Effector memory CD8-positive, alpha-beta T cell (primary cell): ENCODE measurements at regions not wholly inside any gene's neighbourhood (a gene's known extent, or its start where the extent isn't known, plus 50 kb on each side); places are given as distances from the start of the nearest gene placed in this dataset.
"Not testable (repeated sequence)": the region's sequence is repeated elsewhere in the genome, so short reads cannot be mapped to it uniquely, and the experiment has no call there.

Source experiments
- ATAC-seq: fragments of 150-1000 bp; cut with Tn5 transposase; replicated peaks from 2 replicates; pipeline ENCODE4 v1.10.0; 2021; ENCODE audit warnings: mild to moderate bottlenecking, moderate library complexity
- DNase-seq, 3 experiments: peaks; one replicate each; pipeline ENCODE4 v3.0.0; 2021
- H3K27ac Mint-ChIP-seq, 2 donors: one replicate each; pipeline ENCODE4 v1.8.0; 2022; ENCODE audit warnings: mild to moderate bottlenecking in 2 of 2, mixed read lengths in 2 of 2, moderate library complexity in 2 of 2
- H3K27me3 Mint-ChIP-seq, 2 donors: one replicate each; pipeline ENCODE4 v1.8.0; 2022; ENCODE audit warnings: mixed read lengths in 2 of 2
- H3K36me3 Mint-ChIP-seq: one replicate; pipeline ENCODE4 v1.8.0; 2022; ENCODE audit warnings: mild to moderate bottlenecking, moderate library complexity, mixed read lengths; ENCODE audit not compliant: insufficient read depth
- H3K4me1 Mint-ChIP-seq, 2 donors: one replicate each; pipeline ENCODE4 v1.8.0; 2022; ENCODE audit warnings: low read depth in 2 of 2, mixed read lengths in 2 of 2
- H3K4me3 Mint-ChIP-seq, 2 donors: one replicate each; pipeline ENCODE4 v1.8.0; 2022; ENCODE audit warnings: mild to moderate bottlenecking in 2 of 2, mixed read lengths in 2 of 2, moderate library complexity in 2 of 2
- H3K9me3 Mint-ChIP-seq, 2 donors: one replicate each; pipeline ENCODE4 v1.8.0; 2022; ENCODE audit warnings: mixed read lengths in 2 of 2

DNA sequence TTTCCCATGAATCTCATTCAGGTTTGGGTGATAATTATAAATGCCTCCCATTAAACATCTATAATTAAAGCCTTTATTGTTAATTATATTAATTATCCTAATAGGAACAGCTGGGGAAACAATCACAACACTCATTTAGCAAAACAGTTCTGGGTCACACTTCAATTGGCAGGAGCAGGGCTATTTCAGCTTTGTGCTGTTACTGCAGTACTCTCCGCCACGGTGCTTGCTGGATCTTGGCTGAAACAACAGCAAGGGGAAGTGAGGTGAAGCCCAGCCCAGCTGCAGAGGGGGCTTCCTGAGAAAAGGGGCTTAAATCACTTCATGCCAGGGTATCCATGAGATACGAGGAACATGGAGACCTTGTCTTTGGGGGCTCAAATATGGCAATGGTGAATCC lies 79.5 kb upstream of the SOX11 start:
- Mint-ChIP-seq H3K27ac (no peak overlapping the region), H3K27me3 (no peaks in the 10 kb centered on the region), H3K4me3 (no peak overlapping the region), H3K4me1 (no peaks in the 10 kb centered on the region), H3K9me3 (peaks cover 15 to 23% of the 10 kb centered on the region in 2 donors), H3K36me3 (no peaks in the 10 kb centered on the region)
- no peak for ATAC-seq
- DNase-seq: no peak

DNA sequence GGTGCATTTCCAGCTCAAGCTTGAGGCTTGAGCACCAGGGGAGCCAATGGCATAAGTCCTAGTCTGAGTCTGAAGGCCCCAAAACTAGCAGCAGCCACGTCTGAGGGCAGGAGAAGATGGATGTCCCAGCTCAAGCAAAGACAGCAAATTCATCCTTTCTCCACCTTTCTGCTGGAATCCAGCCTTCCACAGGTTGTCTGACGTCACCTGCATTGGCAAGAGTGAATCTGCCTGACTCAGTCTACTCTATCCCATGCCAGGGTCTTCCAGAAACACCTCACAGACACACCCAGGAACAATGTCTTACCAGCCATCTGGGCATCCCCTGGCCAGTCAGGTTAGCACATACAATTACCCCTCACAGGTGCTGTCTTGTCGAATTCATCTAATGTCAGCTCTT lies 76.2 kb upstream of the SOX11 start:
- no peaks in the 10 kb centered on the region for H3K4me1 Mint-ChIP-seq
- H3K36me3 Mint-ChIP-seq: no peaks in the 10 kb centered on the region
- H3K27me3 Mint-ChIP-seq: no peaks in the 10 kb centered on the region
- ATAC-seq (no peak), DNase-seq (no peak)
- peaks cover 11 to 21% of the 10 kb centered on the region in 2 donors for H3K9me3 Mint-ChIP-seq
- H3K27ac Mint-ChIP-seq: no peak overlapping the region
- no peak overlapping the region for H3K4me3 Mint-ChIP-seq

DNA sequence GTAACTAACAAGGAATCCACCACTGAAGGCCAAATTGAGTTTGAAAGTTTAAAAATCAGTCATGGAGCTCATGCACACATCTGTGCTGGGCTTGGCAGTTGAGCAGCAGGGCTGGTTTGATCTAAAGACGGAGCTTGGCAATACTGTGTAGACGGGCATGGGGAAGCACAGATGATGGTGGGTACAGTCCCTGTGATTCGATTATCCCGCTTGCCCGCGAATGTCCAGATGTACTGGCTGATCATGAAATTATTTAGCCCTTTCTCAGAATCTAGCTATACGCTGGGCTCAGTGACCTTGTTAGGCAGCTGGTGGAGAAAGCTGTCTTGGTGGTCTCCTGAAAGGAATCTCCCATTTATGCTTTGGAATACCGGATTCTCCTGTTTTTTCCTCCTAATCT lies 74.8 kb upstream of the SOX11 start:
- H3K27ac Mint-ChIP-seq: no peak overlapping the region
- no peaks in the 10 kb centered on the region for H3K4me1 Mint-ChIP-seq
- no peak for DNase-seq
- ATAC-seq: no peak
- H3K9me3 Mint-ChIP-seq: peaks cover 4 to 11% of the 10 kb centered on the region in 2 donors
- no peaks in the 10 kb centered on the region for H3K27me3 Mint-ChIP-seq
- no peaks in the 10 kb centered on the region for H3K36me3 Mint-ChIP-seq
- no peak overlapping the region for H3K4me3 Mint-ChIP-seq

DNA sequence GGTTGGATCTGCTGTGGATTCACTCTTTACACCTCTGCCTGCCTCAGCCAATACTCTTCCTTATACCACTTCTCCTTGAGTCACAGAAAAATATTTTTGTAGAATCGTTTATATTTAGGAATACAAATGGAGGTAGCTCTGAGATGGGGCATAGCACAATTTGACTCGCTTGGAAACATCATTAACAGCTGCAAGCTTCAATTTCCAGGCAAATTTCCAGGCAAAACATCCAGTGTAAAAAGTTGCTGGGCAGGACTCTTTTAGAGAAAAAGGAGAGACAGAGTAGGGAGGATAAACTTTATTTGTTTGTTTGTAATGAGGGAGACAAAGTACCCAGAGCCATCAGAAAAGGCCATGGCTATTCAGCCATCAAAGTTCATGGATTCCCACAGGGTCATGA lies 74.4 kb upstream of the SOX11 start:
- no peaks in the 10 kb centered on the region for H3K27me3 Mint-ChIP-seq
- H3K9me3 Mint-ChIP-seq: peaks cover 8 to 11% of the 10 kb centered on the region in 2 donors
- no peaks in the 10 kb centered on the region for H3K4me1 Mint-ChIP-seq
- no peaks in the 10 kb centered on the region for H3K36me3 Mint-ChIP-seq
- no peak overlapping the region for H3K27ac Mint-ChIP-seq
- no peak overlapping the region for H3K4me3 Mint-ChIP-seq
- no peak for ATAC-seq
- DNase-seq: no peak

DNA sequence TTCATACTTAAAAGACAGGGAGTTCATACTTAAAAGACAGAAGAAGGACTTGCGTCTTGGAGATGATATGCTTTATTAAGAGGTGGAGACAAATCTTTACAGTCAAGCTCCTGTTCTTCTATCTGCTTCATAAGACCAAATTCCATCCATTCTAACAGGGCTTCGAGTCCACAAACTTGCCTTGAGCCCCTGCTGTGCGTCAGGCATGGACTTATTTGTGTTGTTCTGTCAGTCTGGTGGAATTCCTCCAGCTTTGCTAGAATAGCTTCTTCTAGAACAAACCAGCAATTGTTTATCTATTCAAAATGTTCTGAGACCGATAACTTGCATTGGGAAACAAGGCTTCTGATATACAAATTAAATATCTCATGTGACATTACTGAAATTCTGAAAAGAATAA lies 73.9 kb upstream of the SOX11 start:
- Mint-ChIP-seq H3K27me3 (no peaks in the 10 kb centered on the region), H3K9me3 (peaks cover 10 to 11% of the 10 kb centered on the region in 2 donors), H3K36me3 (no peaks in the 10 kb centered on the region), H3K27ac (no peak overlapping the region), H3K4me1 (no peaks in the 10 kb centered on the region), H3K4me3 (no peak overlapping the region)
- ATAC-seq (no peak), DNase-seq (no peak)

DNA sequence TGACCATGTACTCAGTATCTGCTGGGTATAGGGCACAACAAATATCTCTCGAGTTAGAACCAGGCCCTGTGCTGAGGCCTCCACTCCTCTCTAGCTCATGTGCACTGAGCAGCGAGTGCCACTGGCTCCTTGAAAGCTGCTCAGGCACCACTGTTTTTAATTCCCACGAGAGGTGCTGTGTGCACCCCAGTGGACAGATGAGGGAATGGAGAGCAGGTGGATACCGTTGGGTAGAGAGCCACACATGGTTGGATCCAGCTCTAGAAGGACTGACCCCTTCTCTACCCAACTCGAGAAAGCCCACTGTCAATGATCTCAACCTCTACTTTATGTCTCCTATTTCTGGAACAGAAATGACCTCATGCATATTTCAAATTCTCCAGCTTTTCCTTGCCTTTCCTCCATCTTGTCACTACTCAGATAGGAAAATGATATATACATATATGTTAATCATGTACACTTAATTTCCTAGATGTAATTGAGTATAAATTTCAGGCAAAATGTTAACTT lies 66.6 kb upstream of the SOX11 start:
- H3K4me3 Mint-ChIP-seq: not testable (repeated sequence)

DNA sequence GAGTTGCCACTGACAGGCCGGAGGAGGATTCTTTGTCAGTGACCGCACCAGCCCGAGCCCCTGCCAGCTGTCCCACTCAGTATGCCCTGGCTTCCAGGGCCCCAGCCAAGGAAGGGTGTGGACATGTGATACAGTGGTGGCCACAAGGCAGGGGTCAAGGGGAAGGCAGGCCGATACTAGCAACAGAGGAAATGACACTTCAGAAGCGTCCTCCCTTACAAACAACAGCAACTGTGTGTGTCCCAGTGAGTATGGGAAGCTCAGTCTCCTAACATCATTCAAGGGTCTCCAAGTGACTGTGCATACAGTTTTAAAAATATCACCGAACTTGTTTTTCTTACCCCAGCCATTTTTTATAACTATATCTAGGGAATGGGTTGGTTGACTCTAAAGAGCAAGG lies 63.7 kb upstream of the SOX11 start:
- H3K9me3 Mint-ChIP-seq, H3K36me3 Mint-ChIP-seq, DNase-seq, H3K4me3 Mint-ChIP-seq, H3K27me3 Mint-ChIP-seq, ATAC-seq, H3K4me1 Mint-ChIP-seq, H3K27ac Mint-ChIP-seq: not testable (repeated sequence)

More for the DNA sequence above, 66.6 kb upstream of the SOX11 start:
- peaks cover 9 to 18% of the 10 kb centered on the region in 2 donors for H3K9me3 Mint-ChIP-seq
- not testable (repeated sequence) for H3K27me3 Mint-ChIP-seq, H3K4me1 Mint-ChIP-seq, H3K27ac Mint-ChIP-seq, ATAC-seq, DNase-seq, H3K36me3 Mint-ChIP-seq

DNA sequence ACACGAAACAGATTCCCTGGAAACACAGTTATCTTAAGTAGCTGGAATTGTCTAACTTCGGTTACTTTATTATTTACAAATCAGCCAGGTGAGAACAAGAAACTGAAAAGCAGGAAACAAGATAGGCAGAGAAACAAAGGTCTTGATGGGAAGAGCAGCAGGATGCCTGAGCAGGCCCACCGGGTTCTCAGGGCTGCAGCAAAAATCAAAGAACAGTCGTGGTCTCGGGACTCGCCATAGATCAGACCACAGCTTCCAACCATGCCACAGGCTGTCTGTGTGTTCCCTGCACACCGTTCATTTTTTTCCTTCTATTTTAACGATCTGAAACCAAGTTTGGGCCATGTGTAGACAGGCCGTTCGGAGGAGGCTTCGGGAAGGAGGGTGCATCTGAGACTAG lies 62.7 kb upstream of the SOX11 start:
- not testable (repeated sequence) for H3K27ac Mint-ChIP-seq, H3K27me3 Mint-ChIP-seq, H3K9me3 Mint-ChIP-seq, DNase-seq, H3K4me1 Mint-ChIP-seq, H3K4me3 Mint-ChIP-seq, ATAC-seq, H3K36me3 Mint-ChIP-seq

DNA sequence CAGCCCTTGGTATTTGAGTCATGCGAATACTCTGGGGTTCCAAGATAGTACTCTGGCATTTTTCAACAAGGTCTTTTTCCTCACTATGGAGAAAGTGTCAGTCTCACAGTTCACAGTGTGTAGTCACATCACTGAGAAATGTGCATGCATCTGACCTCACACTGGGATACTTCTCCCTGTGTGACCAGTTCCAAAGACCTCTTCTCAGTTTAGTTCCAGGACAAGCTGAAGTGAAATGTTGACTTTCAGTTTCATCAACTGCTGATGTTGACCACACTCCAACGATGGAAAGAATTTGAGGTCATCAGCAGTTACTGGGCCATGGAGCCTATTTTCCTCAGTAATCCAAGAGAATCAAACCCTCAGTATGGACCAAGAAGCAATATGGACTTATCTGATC lies 55.1 kb upstream of the SOX11 start:
- not testable (repeated sequence) for DNase-seq, H3K9me3 Mint-ChIP-seq, H3K36me3 Mint-ChIP-seq, H3K27me3 Mint-ChIP-seq, H3K4me3 Mint-ChIP-seq, H3K27ac Mint-ChIP-seq, ATAC-seq, H3K4me1 Mint-ChIP-seq
